Breast epithelium (tissue), 4 donors: ENCODE measurements at regions not wholly inside any gene's neighbourhood (a gene's known extent, or its start where the extent isn't known, plus 50 kb on each side); places are given as distances from the start of the nearest gene placed in this dataset.

Experiments used
- DNase-seq, 2 donors: peaks; one replicate each; pipeline ENCODE4 v3.0.0-alpha.2; 2019; ENCODE audit warnings: low spot score in 2 of 2
- H3K27ac ChIP-seq, 2 donors: fragments of 200-600 bp; sonication (generic) in 1 of 2; one replicate each; pipeline ENCODE4 v1.5.1; 2016 to 2019; ENCODE audit warnings: mild to moderate bottlenecking in 1 of 2
- H3K27me3 ChIP-seq, 2 donors: fragments of 200-600 bp; sonication (generic) in 1 of 2; one replicate each; pipeline versions ENCODE4 v1.5.1 to v1.6.0; 2017 to 2019; ENCODE audit warnings: control low read depth in 1 of 2, mild to moderate bottlenecking in 1 of 2
- H3K36me3 ChIP-seq: fragments of 200-600 bp; one replicate; pipeline ENCODE4 v1.5.1; 2019
- H3K4me1 ChIP-seq, 2 donors: fragments of 200-600 bp; sonication (generic); one replicate each; pipeline ENCODE4 v1.5.1; 2016 to 2019; ENCODE audit warnings: control low read depth in 1 of 2
- H3K4me3 ChIP-seq, 3 donors: fragments of 200-600 bp; sonication (generic); 1 replicate in 2 of 3; 2 replicates in 1 of 3; pipeline ENCODE4 v1.5.1; 2016 to 2019; ENCODE audit warnings: mild to moderate bottlenecking in 3 of 3, moderate library complexity in 2 of 3
- H3K9me3 ChIP-seq, 2 donors: fragments of 200-600 bp; sonication (generic) in 1 of 2; one replicate each; pipeline ENCODE4 v1.5.1; 2016 to 2019; ENCODE audit warnings: control low read depth in 1 of 2
- POLR2A ChIP-seq: fragments of 450-650 bp; IDR thresholded peaks from one replicate; pipeline ENCODE4 v1.6.1; 2016; ENCODE audit warnings: antibody characterized with exemption, mild to moderate bottlenecking, moderate library complexity
- POLR2AphosphoS5 ChIP-seq, 3 donors: sonication (generic); formaldehyde crosslinking; IDR thresholded peaks; one replicate each; pipeline ENCODE4 v1.6.1; 2017; ENCODE audit warnings: antibody characterized with exemption in 3 of 3
- intact Hi-C: fragments of 100-400 bp; cut with DNase I; formaldehyde crosslinking; loops from one replicate; pipeline ENCODE4 v1.15.1; 2023; ENCODE audit warnings: low total_unique reads
- TF ChIP-seq, protein P1 (sequence below), 3 donors: fragments of 450-650 bp; IDR thresholded peaks; one replicate each; pipeline ENCODE4 v1.5.1; 2016 to 2017; ENCODE audit warnings: antibody characterized with exemption in 3 of 3, mild to moderate bottlenecking in 3 of 3, moderate library complexity in 3 of 3

DNA sequence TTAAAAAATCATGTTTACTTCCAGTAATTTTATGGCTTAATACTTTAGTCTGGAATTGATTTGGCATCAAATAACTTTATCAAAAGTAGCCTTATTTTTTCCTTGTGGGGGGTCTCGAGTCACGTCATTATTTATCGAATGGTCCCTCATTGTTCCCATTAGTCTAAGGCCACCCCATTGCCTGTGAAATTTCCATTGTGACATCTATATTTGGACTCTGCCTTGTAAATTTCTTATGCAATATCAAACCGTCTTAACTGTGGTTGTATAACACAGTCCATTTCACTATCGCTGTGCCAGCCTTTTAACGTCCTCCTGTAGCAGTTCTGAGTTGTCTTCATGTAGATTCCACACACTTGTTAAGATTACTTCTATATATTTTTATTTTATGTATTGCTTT lies 103.9 kb upstream of the RET start:
- DNase-seq: no peak
- TF ChIP-seq POLR2A: no peak
- TF ChIP-seq, protein P1, sequence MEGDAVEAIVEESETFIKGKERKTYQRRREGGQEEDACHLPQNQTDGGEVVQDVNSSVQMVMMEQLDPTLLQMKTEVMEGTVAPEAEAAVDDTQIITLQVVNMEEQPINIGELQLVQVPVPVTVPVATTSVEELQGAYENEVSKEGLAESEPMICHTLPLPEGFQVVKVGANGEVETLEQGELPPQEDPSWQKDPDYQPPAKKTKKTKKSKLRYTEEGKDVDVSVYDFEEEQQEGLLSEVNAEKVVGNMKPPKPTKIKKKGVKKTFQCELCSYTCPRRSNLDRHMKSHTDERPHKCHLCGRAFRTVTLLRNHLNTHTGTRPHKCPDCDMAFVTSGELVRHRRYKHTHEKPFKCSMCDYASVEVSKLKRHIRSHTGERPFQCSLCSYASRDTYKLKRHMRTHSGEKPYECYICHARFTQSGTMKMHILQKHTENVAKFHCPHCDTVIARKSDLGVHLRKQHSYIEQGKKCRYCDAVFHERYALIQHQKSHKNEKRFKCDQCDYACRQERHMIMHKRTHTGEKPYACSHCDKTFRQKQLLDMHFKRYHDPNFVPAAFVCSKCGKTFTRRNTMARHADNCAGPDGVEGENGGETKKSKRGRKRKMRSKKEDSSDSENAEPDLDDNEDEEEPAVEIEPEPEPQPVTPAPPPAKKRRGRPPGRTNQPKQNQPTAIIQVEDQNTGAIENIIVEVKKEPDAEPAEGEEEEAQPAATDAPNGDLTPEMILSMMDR (IDR thresholded peaks at IDR 0.05): no peak
- TF ChIP-seq POLR2AphosphoS5 (IDR thresholded peaks at IDR 0.05): no peak
- H3K4me1 ChIP-seq: no peaks in the 10 kb centered on the region
- H3K9me3 ChIP-seq: no peaks in the 10 kb centered on the region
- H3K4me3 ChIP-seq: no peak overlapping the region
- no peak overlapping the region for H3K27ac ChIP-seq
- no peaks in the 10 kb centered on the region for H3K36me3 ChIP-seq
- intact Hi-C loops: no loop called here
- no peaks in the 10 kb centered on the region for H3K27me3 ChIP-seq

DNA sequence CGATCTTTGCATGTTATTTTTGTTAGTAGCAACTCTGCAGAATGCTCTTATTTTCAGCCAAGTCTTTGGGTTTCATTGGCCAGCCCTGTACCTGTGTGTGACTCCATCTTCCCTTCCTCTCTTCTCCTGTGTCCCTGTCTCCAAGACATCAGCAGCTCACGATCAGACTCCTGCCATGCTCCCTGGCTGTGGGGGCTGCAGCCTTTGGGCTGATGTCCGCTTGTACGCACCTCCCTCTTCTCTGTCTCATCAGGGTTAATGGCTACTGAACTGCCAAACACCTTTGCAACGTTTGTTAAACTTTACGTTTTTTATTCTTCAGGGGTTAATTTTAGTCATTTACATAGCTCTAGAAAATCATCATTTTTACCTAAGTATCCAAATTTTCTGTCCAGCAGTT lies 103.5 kb upstream of the RET start:
- H3K27ac ChIP-seq: no peak overlapping the region
- H3K36me3 ChIP-seq: no peaks in the 10 kb centered on the region
- no peaks in the 10 kb centered on the region for H3K4me1 ChIP-seq
- H3K4me3 ChIP-seq: no peak overlapping the region
- DNase-seq: no peak
- intact Hi-C loops: no loop called here
- H3K9me3 ChIP-seq: no peaks in the 10 kb centered on the region
- no peak for TF ChIP-seq POLR2A
- TF ChIP-seq, protein P1 (IDR thresholded peaks at IDR 0.05): no peak
- TF ChIP-seq POLR2AphosphoS5 (IDR thresholded peaks at IDR 0.05): no peak
- H3K27me3 ChIP-seq: no peaks in the 10 kb centered on the region

DNA sequence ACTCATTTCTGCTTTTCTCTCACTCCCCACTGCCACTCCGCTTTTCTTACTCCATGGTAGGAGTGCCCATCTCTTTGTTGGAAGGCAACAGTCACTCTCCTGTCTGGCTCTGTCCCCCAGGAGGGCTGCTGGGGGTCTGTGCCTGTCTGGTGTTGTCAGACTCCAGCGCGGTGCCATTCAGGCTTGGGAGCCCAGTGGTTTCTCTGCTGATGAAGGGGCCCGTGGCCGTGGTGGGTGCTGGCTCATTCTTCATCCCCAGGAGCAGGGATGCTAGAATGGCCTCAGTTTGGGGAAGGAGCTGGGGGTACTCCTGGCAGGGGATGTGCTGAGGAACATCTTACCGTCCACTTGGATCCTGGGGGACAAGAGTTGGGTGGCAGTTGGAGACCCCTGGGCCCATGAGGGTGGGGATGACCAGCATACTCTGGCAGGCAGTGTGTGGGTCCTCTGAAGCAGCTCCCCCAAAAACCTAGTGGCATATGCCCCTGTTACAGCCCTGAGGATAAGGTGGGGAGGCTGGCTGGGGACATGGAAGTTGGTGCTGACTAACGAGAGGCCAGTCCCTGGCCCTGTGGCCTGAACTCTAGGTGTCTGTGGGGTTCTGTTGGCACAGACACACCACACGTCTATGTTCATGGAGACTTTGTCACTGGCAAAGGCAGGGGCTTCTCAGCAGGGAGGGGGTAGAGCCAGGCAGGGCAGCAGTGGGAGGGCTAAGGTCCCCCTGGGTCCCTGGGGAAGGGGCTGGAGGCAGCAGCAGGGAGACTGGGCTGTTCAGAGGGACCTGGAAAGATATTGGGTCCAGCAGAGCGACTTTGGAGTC lies 102.8 kb upstream of the RET start:
- Histone ChIP-seq H3K4me1 (no peaks in the 10 kb centered on the region), H3K36me3 (no peaks in the 10 kb centered on the region), H3K9me3 (no peaks in the 10 kb centered on the region), H3K27ac (no peak overlapping the region), H3K27me3 (no peaks in the 10 kb centered on the region), H3K4me3 (no peak overlapping the region)
- DNase-seq: peak in 1 of 2 donors; percentile 37
- intact Hi-C loops: no loop called here
- TF ChIP-seq POLR2A (no peak), POLR2AphosphoS5 (IDR thresholded peaks at IDR 0.05) (no peak)
- TF ChIP-seq, protein P1 (IDR thresholded peaks at IDR 0.05): no peak

DNA sequence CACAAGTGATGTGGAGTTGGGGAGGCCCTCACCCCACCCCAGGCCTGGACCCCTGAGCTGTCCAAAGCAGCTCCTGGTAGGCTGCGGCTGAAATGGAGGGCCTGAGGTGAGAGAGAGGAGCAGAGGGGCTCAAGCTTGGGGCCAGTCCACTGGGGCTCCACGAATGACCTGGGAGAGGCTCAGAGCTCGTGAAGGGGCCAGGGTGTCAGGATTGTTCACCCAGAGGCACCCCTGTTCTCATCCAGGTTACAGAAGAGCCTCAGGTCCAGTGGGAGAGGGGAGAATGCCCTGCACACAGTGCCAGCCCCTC lies 102.2 kb upstream of the RET start:
- TF ChIP-seq POLR2A: no peak
- TF ChIP-seq, protein P1 (IDR thresholded peaks at IDR 0.05): no peak
- H3K36me3 ChIP-seq: no peaks in the 10 kb centered on the region
- H3K9me3 ChIP-seq: no peaks in the 10 kb centered on the region
- no peak overlapping the region for H3K27ac ChIP-seq
- intact Hi-C loops: no loop called here
- no peaks in the 10 kb centered on the region for H3K27me3 ChIP-seq
- no peak overlapping the region for H3K4me3 ChIP-seq
- no peaks in the 10 kb centered on the region for H3K4me1 ChIP-seq
- DNase-seq: peak in 1 of 2 donors; percentile 19

DNA sequence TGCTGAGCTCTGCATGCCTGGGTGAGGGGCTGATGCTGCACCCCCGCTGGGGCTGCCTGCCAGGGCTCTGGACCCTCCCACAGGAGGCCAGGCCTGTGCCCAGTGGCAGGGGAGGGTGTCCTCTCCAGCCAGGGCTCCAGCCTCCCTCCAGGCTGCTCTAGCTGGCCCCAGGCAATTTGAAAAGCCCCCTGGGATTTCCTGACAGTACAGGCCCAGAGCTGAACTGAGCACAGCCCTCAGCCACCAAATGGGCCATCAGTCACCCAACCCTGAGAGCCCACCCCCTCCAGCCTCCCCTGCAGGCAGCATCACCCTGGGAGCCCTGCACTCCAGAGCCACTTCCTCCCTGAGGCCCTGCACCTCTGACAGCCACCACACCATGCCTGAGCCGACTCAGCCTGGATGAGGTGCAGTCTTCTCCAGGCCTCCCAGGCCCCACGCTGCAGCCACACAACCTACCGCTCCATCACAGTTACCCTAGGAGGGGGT lies 101.8 kb upstream of the RET start:
- TF ChIP-seq POLR2AphosphoS5 (IDR thresholded peaks at IDR 0.05) (no peak), POLR2A (no peak)
- TF ChIP-seq, protein P1 (IDR thresholded peaks at IDR 0.05): no peak
- H3K27me3 ChIP-seq: no peaks in the 10 kb centered on the region
- H3K27ac ChIP-seq: no peak overlapping the region
- no peaks in the 10 kb centered on the region for H3K36me3 ChIP-seq
- DNase-seq: no peak
- no peaks in the 10 kb centered on the region for H3K4me1 ChIP-seq
- H3K4me3 ChIP-seq: no peak overlapping the region
- intact Hi-C loops: no loop called here
- no peaks in the 10 kb centered on the region for H3K9me3 ChIP-seq
